ENCODE measurements at regions not wholly inside any gene's neighbourhood (a gene's known extent, or its start where the extent isn't known, plus 50 kb on each side); places are given as distances from the start of the nearest gene placed in this dataset.

- Mint-ChIP-seq H3K4me1 (no peaks in the 10 kb centered on the region), H3K27me3 (ENCODE audit: low read depth) (no peaks in the 10 kb centered on the region), H3K9me3 (no peaks in the 10 kb centered on the region), H3K27ac (no peak overlapping the region), H3K36me3 (no peaks in the 10 kb centered on the region), H3K4me3 (no peak overlapping the region)
- ATAC-seq: no peak
- CTCF ChIA-PET: no interaction called here
- no peak for DNase-seq (ENCODE audit: low spot score)
- TF ChIP-seq ZNF232 (CRISPR knock-in tag; IDR thresholded peaks at IDR 0.05): no peak
- no peak for TF ChIP-seq EMX1 (CRISPR knock-in tag; IDR thresholded peaks at IDR 0.05)
- no peak for TF ChIP-seq AFF4 (CRISPR knock-in tag; IDR thresholded peaks at IDR 0.05; ENCODE audit: borderline replicate concordance)
- TF ChIP-seq ZNF219 (CRISPR knock-in tag; IDR thresholded peaks at IDR 0.05; ENCODE audit: borderline replicate concordance): no peak
- no peak for TF ChIP-seq MXD4 (CRISPR knock-in tag; IDR thresholded peaks at IDR 0.05; ENCODE audit: borderline replicate concordance)
- no peak for TF ChIP-seq MAX (CRISPR knock-in tag; IDR thresholded peaks at IDR 0.05)
- POLR2A ChIA-PET: no interaction called here
These were observed 86.0 kb upstream of the TBC1D5 start for GRCh38 chr3:17828388-17828787.

DNA sequence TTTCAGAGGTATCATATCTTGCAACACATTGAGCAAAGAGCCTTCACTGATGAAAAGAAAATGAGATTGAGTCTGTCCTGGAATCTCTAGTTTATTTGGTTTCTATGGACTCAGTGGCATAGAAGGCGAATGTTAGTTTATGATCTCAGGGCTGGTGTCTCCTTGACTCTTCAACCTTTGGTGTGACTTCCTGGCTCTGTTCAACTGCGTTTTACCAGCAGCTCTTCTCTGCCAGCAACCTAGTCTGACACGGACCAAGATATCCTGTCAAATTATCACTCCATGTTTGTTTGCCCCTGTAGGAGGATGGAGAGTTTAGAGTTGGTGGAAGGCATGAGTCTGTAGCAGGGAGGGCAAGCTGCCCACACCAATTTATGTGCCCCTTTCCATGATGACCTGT is 82.9 kb upstream of the TBC1D5 start:
- POLR2A ChIA-PET: no interaction called here
- no peak overlapping the region for H3K27ac Mint-ChIP-seq
- H3K27me3 Mint-ChIP-seq (ENCODE audit: low read depth): no peaks in the 10 kb centered on the region
- DNase-seq (ENCODE audit: low spot score) (no peak), ATAC-seq (no peak)
- no peaks in the 10 kb centered on the region for H3K36me3 Mint-ChIP-seq
- H3K4me3 Mint-ChIP-seq: no peak overlapping the region
- H3K4me1 Mint-ChIP-seq: no peaks in the 10 kb centered on the region
- CTCF ChIA-PET: interaction anchor here (0.9 kb wide), 1 partner anchor 470 kb away, joined by 3 read pairs; no protein-coding TSS in a partner anchor
- H3K9me3 Mint-ChIP-seq: no peaks in the 10 kb centered on the region
- TF ChIP-seq ZNF138 (CRISPR knock-in tag; conservative IDR thresholded peaks at IDR 0.05) (no peak), MAX (CRISPR knock-in tag; IDR thresholded peaks at IDR 0.05) (no peak), ATF2 (CRISPR knock-in tag; IDR thresholded peaks at IDR 0.05; ENCODE audit: borderline replicate concordance, low read depth) (no peak), NR2C2 (CRISPR knock-in tag; IDR thresholded peaks at IDR 0.05) (no peak), PRRX2 (CRISPR knock-in tag; IDR thresholded peaks at IDR 0.05) (no peak), FOXJ3 (CRISPR knock-in tag; IDR thresholded peaks at IDR 0.05; ENCODE audit: borderline replicate concordance) (no peak), MXD4 (CRISPR knock-in tag; IDR thresholded peaks at IDR 0.05; ENCODE audit: borderline replicate concordance) (no peak), ZNF423 (CRISPR knock-in tag; IDR thresholded peaks at IDR 0.05) (no peak), E2F5 (CRISPR knock-in tag; IDR thresholded peaks at IDR 0.05) (no peak), TEAD1 (CRISPR knock-in tag; IDR thresholded peaks at IDR 0.05) (no peak), FOXP4 (CRISPR knock-in tag; IDR thresholded peaks at IDR 0.05) (no peak), ZNF317 (CRISPR knock-in tag; IDR thresholded peaks at IDR 0.05; ENCODE audit: borderline replicate concordance, low read depth) (no peak), SMAD4 (CRISPR knock-in tag; IDR thresholded peaks at IDR 0.05) (no peak), SP1 (CRISPR knock-in tag; conservative IDR thresholded peaks at IDR 0.05) (no peak)
- TF ChIP-seq, protein P1, sequence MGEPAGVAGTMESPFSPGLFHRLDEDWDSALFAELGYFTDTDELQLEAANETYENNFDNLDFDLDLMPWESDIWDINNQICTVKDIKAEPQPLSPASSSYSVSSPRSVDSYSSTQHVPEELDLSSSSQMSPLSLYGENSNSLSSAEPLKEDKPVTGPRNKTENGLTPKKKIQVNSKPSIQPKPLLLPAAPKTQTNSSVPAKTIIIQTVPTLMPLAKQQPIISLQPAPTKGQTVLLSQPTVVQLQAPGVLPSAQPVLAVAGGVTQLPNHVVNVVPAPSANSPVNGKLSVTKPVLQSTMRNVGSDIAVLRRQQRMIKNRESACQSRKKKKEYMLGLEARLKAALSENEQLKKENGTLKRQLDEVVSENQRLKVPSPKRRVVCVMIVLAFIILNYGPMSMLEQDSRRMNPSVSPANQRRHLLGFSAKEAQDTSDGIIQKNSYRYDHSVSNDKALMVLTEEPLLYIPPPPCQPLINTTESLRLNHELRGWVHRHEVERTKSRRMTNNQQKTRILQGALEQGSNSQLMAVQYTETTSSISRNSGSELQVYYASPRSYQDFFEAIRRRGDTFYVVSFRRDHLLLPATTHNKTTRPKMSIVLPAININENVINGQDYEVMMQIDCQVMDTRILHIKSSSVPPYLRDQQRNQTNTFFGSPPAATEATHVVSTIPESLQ (CRISPR knock-in tag; IDR thresholded peaks at IDR 0.05): no peak
- TF ChIP-seq, protein P2, sequence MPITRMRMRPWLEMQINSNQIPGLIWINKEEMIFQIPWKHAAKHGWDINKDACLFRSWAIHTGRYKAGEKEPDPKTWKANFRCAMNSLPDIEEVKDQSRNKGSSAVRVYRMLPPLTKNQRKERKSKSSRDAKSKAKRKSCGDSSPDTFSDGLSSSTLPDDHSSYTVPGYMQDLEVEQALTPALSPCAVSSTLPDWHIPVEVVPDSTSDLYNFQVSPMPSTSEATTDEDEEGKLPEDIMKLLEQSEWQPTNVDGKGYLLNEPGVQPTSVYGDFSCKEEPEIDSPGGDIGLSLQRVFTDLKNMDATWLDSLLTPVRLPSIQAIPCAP (CRISPR knock-in tag; IDR thresholded peaks at IDR 0.05): no peak
- TF ChIP-seq, protein P3, sequence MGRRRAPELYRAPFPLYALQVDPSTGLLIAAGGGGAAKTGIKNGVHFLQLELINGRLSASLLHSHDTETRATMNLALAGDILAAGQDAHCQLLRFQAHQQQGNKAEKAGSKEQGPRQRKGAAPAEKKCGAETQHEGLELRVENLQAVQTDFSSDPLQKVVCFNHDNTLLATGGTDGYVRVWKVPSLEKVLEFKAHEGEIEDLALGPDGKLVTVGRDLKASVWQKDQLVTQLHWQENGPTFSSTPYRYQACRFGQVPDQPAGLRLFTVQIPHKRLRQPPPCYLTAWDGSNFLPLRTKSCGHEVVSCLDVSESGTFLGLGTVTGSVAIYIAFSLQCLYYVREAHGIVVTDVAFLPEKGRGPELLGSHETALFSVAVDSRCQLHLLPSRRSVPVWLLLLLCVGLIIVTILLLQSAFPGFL (CRISPR knock-in tag; IDR thresholded peaks at IDR 0.05; ENCODE audit: borderline replicate concordance): no peak

Measured in WTC11 (cell line).